ENCODE measurements at regions not wholly inside any gene's neighbourhood (a gene's known extent, or its start where the extent isn't known, plus 50 kb on each side); places are given as distances from the start of the nearest gene placed in this dataset.

DNA sequence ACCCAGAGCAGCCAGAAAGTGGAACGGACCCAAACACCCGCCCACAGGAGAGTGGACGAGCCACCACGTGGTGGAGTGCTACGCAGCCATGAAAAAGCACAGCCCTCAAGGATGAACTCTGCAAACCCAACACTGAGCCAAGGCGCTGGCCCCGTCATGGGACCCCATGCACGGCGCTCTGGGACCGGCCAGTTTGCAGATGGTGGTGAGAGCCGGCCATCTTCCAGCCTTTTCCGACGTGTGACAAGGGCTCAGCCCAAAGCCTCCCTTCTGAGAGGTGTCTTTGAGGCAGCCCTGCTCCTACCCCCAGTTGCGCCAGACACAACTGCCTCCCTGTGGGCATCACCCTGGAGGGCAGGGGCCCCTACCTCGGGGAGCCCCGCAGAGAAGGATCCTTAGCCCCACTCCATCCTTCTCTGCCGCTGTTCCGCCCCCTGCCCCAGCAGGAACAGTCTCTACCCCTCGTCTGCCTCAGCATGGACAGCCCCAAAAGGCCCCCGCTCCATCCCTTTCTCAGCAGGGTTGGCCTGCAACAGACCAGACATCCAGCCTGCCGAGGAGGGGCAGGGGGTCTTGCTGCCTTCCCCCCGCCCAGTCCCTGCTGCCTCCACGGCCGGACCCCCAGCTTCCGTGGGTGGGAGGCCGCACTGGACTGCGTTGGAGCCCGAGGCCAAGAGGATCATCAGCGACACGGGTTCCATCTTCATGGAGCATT, 75.7 kb downstream of the MICALL2 start:
- ChIA-PET CTCF (ENCODE audit: unreplicated experiment) (no interaction called here), POLR2A (no interaction called here)
- TF ChIP-seq, protein P1, sequence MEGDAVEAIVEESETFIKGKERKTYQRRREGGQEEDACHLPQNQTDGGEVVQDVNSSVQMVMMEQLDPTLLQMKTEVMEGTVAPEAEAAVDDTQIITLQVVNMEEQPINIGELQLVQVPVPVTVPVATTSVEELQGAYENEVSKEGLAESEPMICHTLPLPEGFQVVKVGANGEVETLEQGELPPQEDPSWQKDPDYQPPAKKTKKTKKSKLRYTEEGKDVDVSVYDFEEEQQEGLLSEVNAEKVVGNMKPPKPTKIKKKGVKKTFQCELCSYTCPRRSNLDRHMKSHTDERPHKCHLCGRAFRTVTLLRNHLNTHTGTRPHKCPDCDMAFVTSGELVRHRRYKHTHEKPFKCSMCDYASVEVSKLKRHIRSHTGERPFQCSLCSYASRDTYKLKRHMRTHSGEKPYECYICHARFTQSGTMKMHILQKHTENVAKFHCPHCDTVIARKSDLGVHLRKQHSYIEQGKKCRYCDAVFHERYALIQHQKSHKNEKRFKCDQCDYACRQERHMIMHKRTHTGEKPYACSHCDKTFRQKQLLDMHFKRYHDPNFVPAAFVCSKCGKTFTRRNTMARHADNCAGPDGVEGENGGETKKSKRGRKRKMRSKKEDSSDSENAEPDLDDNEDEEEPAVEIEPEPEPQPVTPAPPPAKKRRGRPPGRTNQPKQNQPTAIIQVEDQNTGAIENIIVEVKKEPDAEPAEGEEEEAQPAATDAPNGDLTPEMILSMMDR (conservative IDR thresholded peaks at IDR 0.05; ENCODE audit: low read length), result no peak
- TF ChIP-seq EZH2phosphoT487 (IDR thresholded peaks at IDR 0.05; ENCODE audit: borderline replicate concordance, low read depth, low read length), result no peak
- Histone ChIP-seq H3K79me2 (ENCODE audit: insufficient read depth, low read depth, low read length) (no peaks in the 10 kb centered on the region), H4K20me1 (ENCODE audit: insufficient read depth, low read length) (no peaks in the 10 kb centered on the region), H3K4me2 (ENCODE audit: low read length) (no peak overlapping the region), H3K27ac (ENCODE audit: low read depth, low read length, poor library complexity, severe bottlenecking) (no peak overlapping the region), H3K4me3 (ENCODE audit: low read depth, low read length, poor library complexity, severe bottlenecking) (no peak overlapping the region), H3K36me3 (ENCODE audit: insufficient read depth, low read length) (no peaks in the 10 kb centered on the region), H3K9me3 (ENCODE audit: low read length) (no peaks in the 10 kb centered on the region), H3K9me2 (ENCODE audit: insufficient read depth, low read length) (no peaks in the 10 kb centered on the region), H3K4me1 (ENCODE audit: insufficient read depth, low read length, poor library complexity, severe bottlenecking) (no peaks in the 10 kb centered on the region), H2AFZ (ENCODE audit: low read length) (no peak overlapping the region)
- no peak for DNase-seq (ENCODE audit: low spot score)
- intact Hi-C loops (cut with micrococcal nuclease; ENCODE audit: unreplicated experiment), result no loop called here
- no TSS peak for BruUV-seq (replicated peaks)

DNA sequence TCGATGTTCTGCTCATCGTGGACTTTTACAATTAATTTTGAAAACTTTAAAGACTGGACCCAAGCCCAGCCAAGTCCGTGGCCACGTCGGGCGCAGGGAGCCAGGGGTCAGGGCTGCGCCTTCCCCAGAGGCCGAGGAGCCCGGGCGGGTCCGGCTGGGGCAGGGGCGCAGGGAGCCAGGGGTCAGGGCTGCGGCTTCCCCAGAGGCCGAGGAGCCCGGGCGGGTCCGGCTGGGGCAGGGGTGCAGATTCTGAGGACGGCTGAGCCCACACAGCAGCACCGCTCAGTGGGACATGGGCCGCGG, 75.2 kb downstream of the MICALL2 start:
- Histone ChIP-seq H4K20me1 (ENCODE audit: insufficient read depth, low read length) (no peaks in the 10 kb centered on the region), H3K9me3 (ENCODE audit: low read length) (no peaks in the 10 kb centered on the region), H2AFZ (ENCODE audit: low read length) (no peak overlapping the region), H3K9me2 (ENCODE audit: insufficient read depth, low read length) (no peaks in the 10 kb centered on the region), H3K4me1 (ENCODE audit: insufficient read depth, low read length, poor library complexity, severe bottlenecking) (no peaks in the 10 kb centered on the region), H3K79me2 (ENCODE audit: insufficient read depth, low read depth, low read length) (no peaks in the 10 kb centered on the region), H3K36me3 (ENCODE audit: insufficient read depth, low read length) (no peaks in the 10 kb centered on the region), H3K4me2 (ENCODE audit: low read length) (no peak overlapping the region), H3K4me3 (ENCODE audit: low read depth, low read length, poor library complexity, severe bottlenecking) (no peak overlapping the region), H3K27ac (ENCODE audit: low read depth, low read length, poor library complexity, severe bottlenecking) (no peak overlapping the region)
- no peak for DNase-seq (ENCODE audit: low spot score)
- no peak for TF ChIP-seq EZH2phosphoT487 (IDR thresholded peaks at IDR 0.05; ENCODE audit: borderline replicate concordance, low read depth, low read length)
- TF ChIP-seq, protein P1 (conservative IDR thresholded peaks at IDR 0.05; ENCODE audit: low read length), result no peak
- BruUV-seq (replicated peaks), result no TSS peak
- POLR2A ChIA-PET, result no interaction called here
- intact Hi-C loops (cut with micrococcal nuclease; ENCODE audit: unreplicated experiment), result no loop called here
- CTCF ChIA-PET (ENCODE audit: unreplicated experiment), result no interaction called here
